ENCODE measurements at regions not wholly inside any gene's neighbourhood (a gene's known extent, or its start where the extent isn't known, plus 50 kb on each side); places are given as distances from the start of the nearest gene placed in this dataset.
"Not testable (repeated sequence)": the region's sequence is repeated elsewhere in the genome, so short reads cannot be mapped to it uniquely, and the experiment has no call there.

DNA sequence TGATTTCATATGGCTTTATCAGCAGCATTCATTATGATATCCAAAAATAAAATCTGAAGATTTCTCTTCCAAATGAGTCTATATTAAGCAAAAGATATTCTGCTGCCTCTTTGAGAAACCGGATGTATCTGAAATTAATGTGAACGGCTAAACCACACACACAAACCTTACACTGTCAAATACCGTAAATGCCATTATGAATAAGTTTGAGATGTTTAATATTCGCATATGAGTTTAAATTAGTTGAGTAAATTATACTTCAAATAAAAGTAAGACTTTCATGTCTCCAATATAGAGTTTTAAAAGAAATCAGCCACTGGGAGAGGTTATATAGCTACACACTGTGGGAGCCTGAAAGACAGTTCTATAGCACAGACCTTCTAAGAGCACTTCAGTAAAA lies 566.6 kb upstream of the CHD1 start:
- not testable (repeated sequence) for H3K4me1 ChIP-seq; H2AFZ ChIP-seq; H3K36me3 ChIP-seq (ENCODE audit: control insufficient read depth, insufficient read depth, low read length); H3K4me3 ChIP-seq (ENCODE audit: low read depth, low read length); H3K27me3 ChIP-seq (ENCODE audit: control insufficient read depth, insufficient read depth, low read length); H3K4me2 ChIP-seq (ENCODE audit: low read length); H3K9me3 ChIP-seq (ENCODE audit: control insufficient read depth, low read length); H3K79me2 ChIP-seq; H3K9ac ChIP-seq; H3K27ac ChIP-seq

DNA sequence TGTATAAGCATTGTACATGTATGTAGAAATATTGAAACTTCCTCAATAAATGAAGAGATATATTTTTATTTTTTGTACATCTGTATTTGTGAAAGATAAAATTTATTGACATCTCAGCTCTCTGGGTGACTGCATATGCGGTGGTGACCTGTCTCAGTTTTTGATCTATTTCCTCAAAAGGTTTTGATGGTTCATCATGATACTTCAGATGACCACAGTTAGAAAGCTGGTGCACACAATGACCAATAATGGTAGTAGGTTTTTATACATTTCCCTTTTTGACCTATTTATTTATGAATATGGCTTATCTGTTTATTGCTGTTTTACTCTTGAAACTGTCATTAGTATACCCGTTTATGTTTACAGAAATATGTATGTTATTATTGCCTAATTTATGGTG lies 549.6 kb upstream of the CHD1 start:
- H3K4me3 ChIP-seq (ENCODE audit: low read depth, low read length); H3K36me3 ChIP-seq (ENCODE audit: control insufficient read depth, insufficient read depth, low read length); H3K27me3 ChIP-seq (ENCODE audit: control insufficient read depth, insufficient read depth, low read length): not testable (repeated sequence)

DNA sequence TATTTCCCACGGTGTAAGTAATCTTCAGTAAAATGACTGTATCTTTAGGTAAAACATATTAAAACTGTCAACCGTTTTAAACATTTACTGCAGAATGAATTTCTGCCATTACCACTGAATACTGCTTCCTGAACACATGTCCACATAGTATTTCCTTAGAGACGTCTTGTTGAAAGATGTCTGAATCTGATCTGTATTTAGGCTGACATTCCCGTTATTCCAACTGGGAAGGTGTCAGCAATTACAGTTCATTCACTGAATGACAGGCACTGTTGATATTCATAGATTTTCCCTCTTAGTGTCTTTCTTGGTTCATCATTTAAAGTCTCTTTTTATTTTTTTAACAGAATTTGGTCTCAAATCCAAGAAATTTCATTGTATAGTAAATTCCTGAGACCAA lies 544.5 kb upstream of the CHD1 start:
- H3K4me3 ChIP-seq (ENCODE audit: low read depth, low read length); H3K27ac ChIP-seq; H3K9me3 ChIP-seq (ENCODE audit: control insufficient read depth, low read length); H3K4me2 ChIP-seq (ENCODE audit: low read length); H3K27me3 ChIP-seq (ENCODE audit: control insufficient read depth, insufficient read depth, low read length); H3K9ac ChIP-seq; H2AFZ ChIP-seq; H3K4me1 ChIP-seq; H3K36me3 ChIP-seq (ENCODE audit: control insufficient read depth, insufficient read depth, low read length); H3K79me2 ChIP-seq: not testable (repeated sequence)

More for the DNA sequence above, 549.6 kb upstream of the CHD1 start:
- H3K27ac ChIP-seq; H3K9ac ChIP-seq; H3K9me3 ChIP-seq (ENCODE audit: control insufficient read depth, low read length); H3K4me2 ChIP-seq (ENCODE audit: low read length); H3K79me2 ChIP-seq; H3K4me1 ChIP-seq; H2AFZ ChIP-seq: not testable (repeated sequence)

DNA sequence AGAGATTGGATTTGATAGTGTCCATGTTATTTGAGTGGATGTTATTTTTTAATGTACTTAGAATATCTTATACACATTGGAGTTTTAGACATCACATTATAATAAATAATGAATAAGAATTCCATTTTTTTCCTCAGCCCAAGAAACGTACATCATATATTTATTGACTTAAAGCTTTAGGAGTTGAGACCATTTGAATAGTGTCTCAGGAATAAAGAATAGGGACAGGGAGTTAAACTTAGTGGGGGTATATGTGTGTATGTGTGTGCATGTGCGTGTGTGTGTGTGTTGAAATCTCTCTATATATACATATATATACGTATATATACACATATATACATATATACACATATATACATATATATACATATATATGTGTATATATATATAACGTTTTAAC lies 542.9 kb upstream of the CHD1 start:
- H2AFZ ChIP-seq; H3K79me2 ChIP-seq; H3K9me3 ChIP-seq (ENCODE audit: control insufficient read depth, low read length); H3K27me3 ChIP-seq (ENCODE audit: control insufficient read depth, insufficient read depth, low read length); H3K27ac ChIP-seq; H3K4me1 ChIP-seq; H3K9ac ChIP-seq; H3K4me3 ChIP-seq (ENCODE audit: low read depth, low read length); H3K36me3 ChIP-seq (ENCODE audit: control insufficient read depth, insufficient read depth, low read length); H3K4me2 ChIP-seq (ENCODE audit: low read length): not testable (repeated sequence)

DNA sequence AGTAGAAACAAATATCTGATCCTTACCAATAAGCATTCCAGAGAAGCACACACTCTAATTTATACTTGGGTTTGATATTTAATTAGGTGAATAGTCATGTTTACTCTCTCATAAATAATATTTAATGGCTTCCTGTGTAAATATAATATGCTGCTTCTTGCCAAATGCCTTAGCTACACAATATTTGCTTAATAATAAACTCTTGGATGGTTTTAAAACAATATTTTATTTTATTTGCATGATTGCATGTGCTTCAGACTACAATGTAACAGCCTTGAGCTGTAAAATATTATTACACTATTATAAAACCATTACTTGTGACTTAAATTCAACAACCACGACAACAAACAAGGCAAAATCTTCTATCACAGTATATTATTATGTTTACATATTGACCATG lies 542.4 kb upstream of the CHD1 start:
- not testable (repeated sequence) for H3K9me3 ChIP-seq (ENCODE audit: control insufficient read depth, low read length); H3K36me3 ChIP-seq (ENCODE audit: control insufficient read depth, insufficient read depth, low read length); H3K4me3 ChIP-seq (ENCODE audit: low read depth, low read length); H3K27me3 ChIP-seq (ENCODE audit: control insufficient read depth, insufficient read depth, low read length); H3K9ac ChIP-seq; H3K79me2 ChIP-seq; H3K4me2 ChIP-seq (ENCODE audit: low read length); H3K27ac ChIP-seq; H3K4me1 ChIP-seq; H2AFZ ChIP-seq

DNA sequence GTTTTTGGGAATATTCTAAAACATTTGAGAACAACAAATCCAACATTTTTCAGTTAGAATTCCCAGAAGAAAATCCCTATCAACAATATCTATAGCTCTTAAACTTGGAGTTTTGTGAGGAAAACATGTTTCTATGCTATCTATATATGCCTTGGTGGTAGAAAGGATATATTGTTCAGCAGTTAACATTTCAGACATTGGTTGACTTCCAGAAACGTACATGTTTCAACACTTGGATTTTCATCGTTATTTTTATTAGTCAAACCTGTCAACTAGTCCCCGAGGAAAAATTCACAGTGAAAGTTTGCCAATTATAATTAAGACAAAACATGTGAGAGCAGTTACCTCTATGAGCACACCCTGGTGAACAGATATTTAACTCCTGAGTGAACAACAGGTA lies 541.8 kb upstream of the CHD1 start:
- H3K27me3 ChIP-seq (ENCODE audit: control insufficient read depth, insufficient read depth, low read length); H3K79me2 ChIP-seq; H3K9ac ChIP-seq; H2AFZ ChIP-seq; H3K4me3 ChIP-seq (ENCODE audit: low read depth, low read length); H3K36me3 ChIP-seq (ENCODE audit: control insufficient read depth, insufficient read depth, low read length); H3K4me1 ChIP-seq; H3K27ac ChIP-seq; H3K9me3 ChIP-seq (ENCODE audit: control insufficient read depth, low read length); H3K4me2 ChIP-seq (ENCODE audit: low read length): not testable (repeated sequence)

DNA sequence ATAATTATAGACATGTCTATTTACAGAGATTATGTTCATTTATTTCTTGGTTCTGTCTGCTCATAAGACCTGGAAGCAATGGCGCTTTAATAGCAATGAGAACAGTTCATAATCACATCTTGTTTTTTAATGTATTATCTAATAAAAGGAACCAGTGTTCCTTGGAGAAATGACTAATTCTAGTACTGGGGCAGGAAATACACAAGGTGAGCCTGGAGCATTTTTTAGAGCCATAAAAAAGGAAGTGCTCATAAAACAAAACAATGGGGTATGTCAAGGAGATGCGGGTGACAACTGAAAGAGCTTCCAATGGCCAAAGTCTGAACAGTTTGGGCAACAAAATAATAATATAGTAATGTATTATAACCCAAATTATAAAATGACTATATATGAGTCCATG lies 531.9 kb upstream of the CHD1 start:
- H3K4me2 ChIP-seq (ENCODE audit: low read length) = no peak overlapping the region
- H3K4me3 ChIP-seq (ENCODE audit: low read depth, low read length) = no peak overlapping the region
- TF ChIP-seq, protein P1, sequence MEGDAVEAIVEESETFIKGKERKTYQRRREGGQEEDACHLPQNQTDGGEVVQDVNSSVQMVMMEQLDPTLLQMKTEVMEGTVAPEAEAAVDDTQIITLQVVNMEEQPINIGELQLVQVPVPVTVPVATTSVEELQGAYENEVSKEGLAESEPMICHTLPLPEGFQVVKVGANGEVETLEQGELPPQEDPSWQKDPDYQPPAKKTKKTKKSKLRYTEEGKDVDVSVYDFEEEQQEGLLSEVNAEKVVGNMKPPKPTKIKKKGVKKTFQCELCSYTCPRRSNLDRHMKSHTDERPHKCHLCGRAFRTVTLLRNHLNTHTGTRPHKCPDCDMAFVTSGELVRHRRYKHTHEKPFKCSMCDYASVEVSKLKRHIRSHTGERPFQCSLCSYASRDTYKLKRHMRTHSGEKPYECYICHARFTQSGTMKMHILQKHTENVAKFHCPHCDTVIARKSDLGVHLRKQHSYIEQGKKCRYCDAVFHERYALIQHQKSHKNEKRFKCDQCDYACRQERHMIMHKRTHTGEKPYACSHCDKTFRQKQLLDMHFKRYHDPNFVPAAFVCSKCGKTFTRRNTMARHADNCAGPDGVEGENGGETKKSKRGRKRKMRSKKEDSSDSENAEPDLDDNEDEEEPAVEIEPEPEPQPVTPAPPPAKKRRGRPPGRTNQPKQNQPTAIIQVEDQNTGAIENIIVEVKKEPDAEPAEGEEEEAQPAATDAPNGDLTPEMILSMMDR (IDR thresholded peaks at IDR 0.05) = no peak
- no peaks in the 10 kb centered on the region for H3K36me3 ChIP-seq (ENCODE audit: control insufficient read depth, insufficient read depth, low read length)
- no peak overlapping the region for H2AFZ ChIP-seq
- no peaks in the 10 kb centered on the region for H3K79me2 ChIP-seq
- H3K9me3 ChIP-seq (ENCODE audit: control insufficient read depth, low read length) = no peaks in the 10 kb centered on the region
- H3K9ac ChIP-seq = no peak overlapping the region
- H3K27me3 ChIP-seq (ENCODE audit: control insufficient read depth, insufficient read depth, low read length) = no peaks in the 10 kb centered on the region
- no peak overlapping the region for H3K27ac ChIP-seq
- no peaks in the 10 kb centered on the region for H3K4me1 ChIP-seq

DNA sequence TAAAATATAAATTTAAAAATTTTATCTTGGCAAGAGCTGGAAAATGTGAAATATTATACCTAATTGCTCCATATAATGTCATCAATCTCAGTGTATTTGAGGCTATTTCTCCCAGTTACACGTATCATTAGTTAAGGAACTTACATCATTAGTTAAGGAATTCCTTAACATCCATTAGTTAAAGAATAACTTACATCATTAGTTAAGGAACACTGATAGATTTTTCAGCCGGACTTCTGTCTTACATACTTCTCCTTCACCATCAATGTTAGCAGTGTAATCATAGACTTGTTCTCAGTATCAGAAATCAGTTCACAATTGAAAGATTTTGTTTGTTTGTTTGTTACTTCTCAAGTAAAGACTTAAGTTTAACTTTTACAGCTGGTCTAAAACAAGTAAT lies 524.4 kb upstream of the CHD1 start:
- no peak overlapping the region for H3K27ac ChIP-seq
- H3K4me3 ChIP-seq (ENCODE audit: low read depth, low read length) = no peak overlapping the region
- H3K79me2 ChIP-seq = no peaks in the 10 kb centered on the region
- no peak overlapping the region for H3K9ac ChIP-seq
- no peak overlapping the region for H2AFZ ChIP-seq
- no peaks in the 10 kb centered on the region for H3K4me1 ChIP-seq
- H3K9me3 ChIP-seq (ENCODE audit: control insufficient read depth, low read length) = no peaks in the 10 kb centered on the region
- TF ChIP-seq, protein P1 (IDR thresholded peaks at IDR 0.05) = no peak
- no peaks in the 10 kb centered on the region for H3K27me3 ChIP-seq (ENCODE audit: control insufficient read depth, insufficient read depth, low read length)
- no peaks in the 10 kb centered on the region for H3K36me3 ChIP-seq (ENCODE audit: control insufficient read depth, insufficient read depth, low read length)
- no peak overlapping the region for H3K4me2 ChIP-seq (ENCODE audit: low read length)
